Naive B cell (primary cell): ENCODE measurements at regions not wholly inside any gene's neighbourhood (a gene's known extent, or its start where the extent isn't known, plus 50 kb on each side); places are given as distances from the start of the nearest gene placed in this dataset.

Experiments used
- ATAC-seq, 2 donors: fragments of 150-1000 bp; cut with Tn5 transposase; 2 replicates each; pipeline ENCODE4 v1.10.0; 2021; ENCODE audit warnings: low read depth in 2 of 2, mild to moderate bottlenecking in 2 of 2, moderate library complexity in 2 of 2
- DNase-seq: peaks from one replicate; pipeline ENCODE4 v3.0.0; 2022
- H3K27ac Mint-ChIP-seq, 6 donors: one replicate each; pipeline ENCODE4 v1.8.0; 2020 to 2022; ENCODE audit warnings: mild to moderate bottlenecking in 6 of 6, mixed read lengths in 6 of 6, moderate library complexity in 5 of 6, inconsistent platforms in 2 of 6
- H3K27me3 Mint-ChIP-seq, 3 donors: one replicate each; pipeline ENCODE4 v1.8.0; 2021 to 2022; ENCODE audit warnings: mixed read lengths in 3 of 3, mild to moderate bottlenecking in 1 of 3
- H3K36me3 Mint-ChIP-seq, 2 donors: one replicate each; pipeline ENCODE4 v1.8.0; 2020 to 2022; ENCODE audit warnings: mixed read lengths in 2 of 2, inconsistent platforms in 1 of 2, mild to moderate bottlenecking in 1 of 2
- H3K4me1 Mint-ChIP-seq, 3 donors: one replicate each; pipeline ENCODE4 v1.8.0; 2020 to 2022; ENCODE audit warnings: mixed read lengths in 3 of 3, inconsistent platforms in 1 of 3, mild to moderate bottlenecking in 1 of 3, moderate library complexity in 1 of 3
- H3K4me3 Mint-ChIP-seq, 8 donors: one replicate each; pipeline ENCODE4 v1.8.0; 2020 to 2022; ENCODE audit warnings: mild to moderate bottlenecking in 8 of 8, mixed read lengths in 8 of 8, moderate library complexity in 8 of 8, inconsistent platforms in 2 of 8
- H3K9me3 Mint-ChIP-seq, 7 donors: one replicate each; pipeline ENCODE4 v1.8.0; 2020 to 2022; ENCODE audit warnings: mixed read lengths in 7 of 7, mild to moderate bottlenecking in 5 of 7, inconsistent platforms in 2 of 7, moderate library complexity in 1 of 7

GRCh38 chr12:98317939-98318899 lies 197.2 kb upstream of the TMPO start:
- H3K4me3 Mint-ChIP-seq = no peak overlapping the region
- H3K27ac Mint-ChIP-seq = no peak overlapping the region
- ATAC-seq = no peak
- H3K27me3 Mint-ChIP-seq = peaks cover 6 to 11% (median 8%) of the 10 kb centered on the region in 3 donors
- H3K9me3 Mint-ChIP-seq = peaks cover 0 to 13% (median 4%) of the 10 kb centered on the region in 7 donors
- no peak for DNase-seq
- H3K4me1 Mint-ChIP-seq = no peaks in the 10 kb centered on the region
- no peaks in the 10 kb centered on the region for H3K36me3 Mint-ChIP-seq

- no peaks in the 10 kb centered on the region for H3K36me3 Mint-ChIP-seq
These were observed 195.5 kb upstream of the TMPO start for GRCh38 chr12:98319716-98320425.

GRCh38 chr12:98325003-98325402 lies 190.4 kb upstream of the TMPO start:
- H3K27me3 Mint-ChIP-seq = peaks cover 12 to 31% (median 16%) of the 10 kb centered on the region in 3 donors
- H3K9me3 Mint-ChIP-seq = peaks cover 0 to 10% (median 2%) of the 10 kb centered on the region in 7 donors
- H3K36me3 Mint-ChIP-seq = no peaks in the 10 kb centered on the region
- H3K27ac Mint-ChIP-seq = no peak overlapping the region
- H3K4me1 Mint-ChIP-seq = no peaks in the 10 kb centered on the region
- no peak overlapping the region for H3K4me3 Mint-ChIP-seq
- DNase-seq = no peak
- no peak for ATAC-seq

More at GRCh38 chr12:98319716-98320425, 195.5 kb upstream of the TMPO start:
- Mint-ChIP-seq H3K27ac (no peak overlapping the region), H3K4me1 (no peaks in the 10 kb centered on the region), H3K27me3 (peaks cover 2 to 8% (median 6%) of the 10 kb centered on the region in 3 donors), H3K9me3 (peaks cover 0 to 16% (median 2%) of the 10 kb centered on the region in 7 donors), H3K4me3 (no peak overlapping the region)
- ATAC-seq (no peak), DNase-seq (no peak)

GRCh38 chr12:98328467-98328866 lies 186.9 kb upstream of the TMPO start:
- ATAC-seq (no peak), DNase-seq (no peak)
- Mint-ChIP-seq H3K4me3 (no peak overlapping the region), H3K4me1 (no peaks in the 10 kb centered on the region), H3K27ac (no peak overlapping the region), H3K27me3 (peaks cover 12 to 30% (median 21%) of the 10 kb centered on the region in 3 donors), H3K36me3 (no peaks in the 10 kb centered on the region), H3K9me3 (peaks cover 0 to 3% (median 0%) of the 10 kb centered on the region in 7 donors)

GRCh38 chr12:98329589-98329988 lies 185.8 kb upstream of the TMPO start:
- H3K9me3 Mint-ChIP-seq = no peaks in the 10 kb centered on the region
- H3K27ac Mint-ChIP-seq = peak overlapping the region in 1 of 6 donors; percentile 24
- H3K4me3 Mint-ChIP-seq = no peak overlapping the region

GRCh38 chr12:98332642-98333041 lies 182.7 kb upstream of the TMPO start:
- no peak for ATAC-seq
- Mint-ChIP-seq H3K27me3 (peaks cover 0 to 21% (median 19%) of the 10 kb centered on the region in 3 donors), H3K4me1 (no peaks in the 10 kb centered on the region), H3K36me3 (no peaks in the 10 kb centered on the region), H3K4me3 (no peak overlapping the region), H3K27ac (no peak overlapping the region), H3K9me3 (no peaks in the 10 kb centered on the region)
- DNase-seq = no peak

More at GRCh38 chr12:98329589-98329988, 185.8 kb upstream of the TMPO start:
- H3K36me3 Mint-ChIP-seq = no peaks in the 10 kb centered on the region
- ATAC-seq (no peak), DNase-seq (no peak)
- H3K27me3 Mint-ChIP-seq = peaks cover 12 to 29% (median 21%) of the 10 kb centered on the region in 3 donors
- no peaks in the 10 kb centered on the region for H3K4me1 Mint-ChIP-seq

- Mint-ChIP-seq H3K9me3 (no peaks in the 10 kb centered on the region), H3K36me3 (no peaks in the 10 kb centered on the region), H3K27me3 (peaks cover 14 to 17% (median 15%) of the 10 kb centered on the region in 3 donors), H3K4me1 (no peaks in the 10 kb centered on the region), H3K4me3 (no peak overlapping the region), H3K27ac (no peak overlapping the region)
- ATAC-seq (no peak), DNase-seq (no peak)
These were observed 180.6 kb upstream of the TMPO start for GRCh38 chr12:98334768-98335167.

- Mint-ChIP-seq H3K36me3 (no peaks in the 10 kb centered on the region), H3K9me3 (peaks cover 0 to 8% (median 0%) of the 10 kb centered on the region in 7 donors), H3K4me1 (no peaks in the 10 kb centered on the region), H3K4me3 (no peak overlapping the region), H3K27ac (no peak overlapping the region), H3K27me3 (peaks cover 13 to 24% (median 19%) of the 10 kb centered on the region in 3 donors)
- DNase-seq (no peak), ATAC-seq (no peak)
These were observed 174.4 kb upstream of the TMPO start for GRCh38 chr12:98341026-98341425.

- no peaks in the 10 kb centered on the region for H3K36me3 Mint-ChIP-seq
- peaks cover 0 to 8% (median 0%) of the 10 kb centered on the region in 7 donors for H3K9me3 Mint-ChIP-seq
- ATAC-seq = no peak
- H3K27ac Mint-ChIP-seq = no peak overlapping the region
- peaks cover 13 to 29% (median 18%) of the 10 kb centered on the region in 3 donors for H3K27me3 Mint-ChIP-seq
- H3K4me3 Mint-ChIP-seq = no peak overlapping the region
- no peak for DNase-seq
- no peaks in the 10 kb centered on the region for H3K4me1 Mint-ChIP-seq
These were observed 173.7 kb upstream of the TMPO start for GRCh38 chr12:98341732-98342131.

- DNase-seq (no peak), ATAC-seq (no peak)
- H3K27me3 Mint-ChIP-seq = peaks cover 13 to 28% (median 13%) of the 10 kb centered on the region in 3 donors
- H3K27ac Mint-ChIP-seq = no peak overlapping the region
- H3K9me3 Mint-ChIP-seq = peaks cover 0 to 8% (median 0%) of the 10 kb centered on the region in 7 donors
- no peak overlapping the region for H3K4me3 Mint-ChIP-seq
- H3K4me1 Mint-ChIP-seq = no peaks in the 10 kb centered on the region
- H3K36me3 Mint-ChIP-seq = no peaks in the 10 kb centered on the region
These were observed 172.3 kb upstream of the TMPO start for GRCh38 chr12:98343002-98343567.

GRCh38 chr12:98344046-98344930 lies 171.1 kb upstream of the TMPO start:
- peak overlapping the region in 1 of 6 donors; percentile 18 for H3K27ac Mint-ChIP-seq

GRCh38 chr12:98345308-98345876 lies 170.0 kb upstream of the TMPO start:
- DNase-seq (no peak), ATAC-seq (no peak)
- Mint-ChIP-seq H3K9me3 (peaks cover 0 to 11% (median 0%) of the 10 kb centered on the region in 7 donors), H3K27ac (no peak overlapping the region), H3K36me3 (no peaks in the 10 kb centered on the region), H3K27me3 (peaks cover 13 to 15% (median 13%) of the 10 kb centered on the region in 3 donors), H3K4me1 (no peaks in the 10 kb centered on the region), H3K4me3 (no peak overlapping the region)

More at GRCh38 chr12:98344046-98344930, 171.1 kb upstream of the TMPO start:
- Mint-ChIP-seq H3K36me3 (no peaks in the 10 kb centered on the region), H3K9me3 (peaks cover 0 to 11% (median 0%) of the 10 kb centered on the region in 7 donors), H3K4me1 (no peaks in the 10 kb centered on the region), H3K27me3 (peaks cover 9 to 16% (median 13%) of the 10 kb centered on the region in 3 donors), H3K4me3 (no peak overlapping the region)
- DNase-seq (no peak), ATAC-seq (no peak)
